SK-N-SH treated with all-trans-retinoic acid at 6 μM for 48 hours (cell line): ENCODE measurements at regions not wholly inside any gene's neighbourhood (a gene's known extent, or its start where the extent isn't known, plus 50 kb on each side); places are given as distances from the start of the nearest gene placed in this dataset.

Experiments
- ATAC-seq: fragments of 200-7000 bp; cut with Tn5 transposase; 3 replicates; pipeline ENCODE4 v1.9.1; 2020; ENCODE audit warnings: mild to moderate bottlenecking, moderate library complexity
- ARNTL ChIP-seq: fragments of 450-650 bp; formaldehyde crosslinking; IDR thresholded peaks from 2 replicates; pipeline ENCODE4 v1.5.0; 2020; ENCODE audit warnings: low read depth, mild to moderate bottlenecking, moderate library complexity, borderline replicate concordance
- BACH2 ChIP-seq: fragments of 250-450 bp; sonication (Bioruptor Pico); IDR thresholded peaks from 2 replicates; pipeline ENCODE4 v1.9.0; 2021; ENCODE audit warnings: mild to moderate bottlenecking, borderline replicate concordance
- CREB5 ChIP-seq: fragments of 250-450 bp; sonication (Bioruptor Pico); IDR thresholded peaks from 2 replicates; pipeline ENCODE4 v1.5.1; 2020; ENCODE audit warnings: low read depth, mild to moderate bottlenecking, moderate library complexity
- CSDC2 ChIP-seq: fragments of 250-450 bp; sonication (Bioruptor Pico); IDR thresholded peaks from 2 replicates; pipeline ENCODE4 v1.5.0; 2020; ENCODE audit warnings: mild to moderate bottlenecking, moderate library complexity
- CSRNP3 ChIP-seq: fragments of 250-450 bp; sonication (Bioruptor Pico); IDR thresholded peaks from 2 replicates; pipeline ENCODE4 v1.5.1; 2021; ENCODE audit warnings: mild to moderate bottlenecking, moderate library complexity
- ESRRG ChIP-seq: fragments of 250-450 bp; sonication (Bioruptor Pico); IDR thresholded peaks from 2 replicates; pipeline ENCODE4 v1.6.1; 2021; ENCODE audit warnings: mild to moderate bottlenecking
- GLIS3 ChIP-seq: fragments of 250-450 bp; sonication (Bioruptor Pico); IDR thresholded peaks from 2 replicates; pipeline ENCODE4 v1.5.0; 2020; ENCODE audit warnings: mild to moderate bottlenecking, moderate library complexity
- ISL1 ChIP-seq: fragments of 250-450 bp; sonication (Bioruptor Pico); IDR thresholded peaks from 2 replicates; pipeline ENCODE4 v2.1.2; 2022; ENCODE audit warnings: mild to moderate bottlenecking, moderate library complexity
- OSR1 ChIP-seq: fragments of 250-450 bp; sonication (Bioruptor Pico); IDR thresholded peaks from 2 replicates; pipeline ENCODE4 v1.8.0; 2022; ENCODE audit warnings: moderate library complexity, mild to moderate bottlenecking, inconsistent platforms
- PATZ1 ChIP-seq: fragments of 250-450 bp; sonication (Bioruptor Pico); IDR thresholded peaks from 2 replicates; pipeline ENCODE4 v1.8.0; 2020; ENCODE audit warnings: mild to moderate bottlenecking, moderate library complexity, borderline replicate concordance
- POU6F1 ChIP-seq: fragments of 250-450 bp; sonication (Bioruptor Pico); IDR thresholded peaks from 2 replicates; pipeline ENCODE4 v1.8.0; 2021; ENCODE audit warnings: low read depth, mild to moderate bottlenecking, moderate library complexity, borderline replicate concordance
- PPARA ChIP-seq: fragments of 250-450 bp; sonication (Bioruptor Pico); IDR thresholded peaks from 2 replicates; pipeline ENCODE4 v1.5.0; 2020; ENCODE audit warnings: mild to moderate bottlenecking, borderline replicate concordance
- RARB ChIP-seq: fragments of 250-450 bp; sonication (Bioruptor Pico); IDR thresholded peaks from 2 replicates; pipeline ENCODE4 v1.8.0; 2021; ENCODE audit warnings: mild to moderate bottlenecking, moderate library complexity
- SNAI2 ChIP-seq: fragments of 250-450 bp; sonication (Bioruptor Pico); IDR thresholded peaks from 2 replicates; pipeline ENCODE4 v1.5.0; 2020; ENCODE audit warnings: mild to moderate bottlenecking, moderate library complexity
- TCF4 ChIP-seq: fragments of 250-450 bp; sonication (Bioruptor Pico); IDR thresholded peaks from 2 replicates; pipeline ENCODE4 v1.8.0; 2021; ENCODE audit warnings: mild to moderate bottlenecking, moderate library complexity, borderline replicate concordance
- ZC3H10 ChIP-seq: fragments of 250-450 bp; sonication (Bioruptor Pico); IDR thresholded peaks from 2 replicates; pipeline ENCODE4 v1.5.1; 2021; ENCODE audit warnings: mild to moderate bottlenecking, moderate library complexity
- ZFP30 ChIP-seq: fragments of 450-650 bp; formaldehyde crosslinking; IDR thresholded peaks from 2 replicates; pipeline ENCODE4 v1.5.0; 2022; ENCODE audit warnings: mild to moderate bottlenecking, moderate library complexity
- ZNF565 ChIP-seq: fragments of 450-650 bp; formaldehyde crosslinking; conservative IDR thresholded peaks from 2 replicates; pipeline ENCODE4 v1.5.0; 2020; ENCODE audit warnings: low read depth, mild to moderate bottlenecking, moderate library complexity
- ZNF70 ChIP-seq: fragments of 450-650 bp; formaldehyde crosslinking; IDR thresholded peaks from 2 replicates; pipeline ENCODE4 v1.5.0; 2020; ENCODE audit warnings: mild to moderate bottlenecking, moderate library complexity
- ZNF8 ChIP-seq: fragments of 450-650 bp; formaldehyde crosslinking; IDR thresholded peaks from 2 replicates; pipeline ENCODE4 v1.5.0; 2020; ENCODE audit warnings: mild to moderate bottlenecking, moderate library complexity

- ATAC-seq, result no peak
- no peak for TF ChIP-seq ZNF70 (CRISPR knock-in tag)
- TF ChIP-seq SNAI2 (CRISPR knock-in tag), result no peak
- TF ChIP-seq CREB5 (CRISPR knock-in tag), result no peak
- no peak for TF ChIP-seq TCF4 (CRISPR knock-in tag)
- no peak for TF ChIP-seq CSDC2 (CRISPR knock-in tag)
- no peak for TF ChIP-seq POU6F1 (CRISPR knock-in tag)
- TF ChIP-seq ISL1, result no peak
Observed at GRCh38 chr2:67039517-67040103, 357.5 kb upstream of the ETAA1 start.

GRCh38 chr2:67041051-67041450 is 356.1 kb upstream of the ETAA1 start:
- TF ChIP-seq ZC3H10 (CRISPR knock-in tag) (no peak), ESRRG (CRISPR knock-in tag) (no peak), SNAI2 (CRISPR knock-in tag) (no peak), PPARA (CRISPR knock-in tag) (no peak), ISL1 (no peak), TCF4 (CRISPR knock-in tag) (no peak), ZFP30 (CRISPR knock-in tag) (no peak), OSR1 (CRISPR knock-in tag) (no peak), RARB (CRISPR knock-in tag) (no peak), CSRNP3 (CRISPR knock-in tag) (no peak), BACH2 (no peak), CSDC2 (CRISPR knock-in tag) (no peak), PATZ1 (CRISPR knock-in tag) (no peak), ZNF565 (CRISPR knock-in tag) (no peak), ZNF8 (CRISPR knock-in tag) (no peak), GLIS3 (CRISPR knock-in tag) (no peak), ARNTL (CRISPR knock-in tag) (no peak), POU6F1 (CRISPR knock-in tag) (no peak)
- TF ChIP-seq, all 23 proteins: peak for 0
- no peak for ATAC-seq

GRCh38 chr2:67043781-67044478 is 353.2 kb upstream of the ETAA1 start:
- no peak for ATAC-seq
- TF ChIP-seq ISL1 (no peak), OSR1 (CRISPR knock-in tag) (no peak), CSRNP3 (CRISPR knock-in tag) (no peak)
- TF ChIP-seq, all 23 proteins: peak for 0
